Uterus (tissue), 3 donors: ENCODE measurements at regions not wholly inside any gene's neighbourhood (a gene's known extent, or its start where the extent isn't known, plus 50 kb on each side); places are given as distances from the start of the nearest gene placed in this dataset.

Experiments
- DNase-seq, 2 donors: peaks; one replicate each; pipeline ENCODE4 v3.0.0-alpha.2; 2019 to 2020
- H3K27ac ChIP-seq, 2 donors: fragments of 200-600 bp; sonication (generic); 1 replicate in 1 of 2; 2 replicates in 1 of 2; pipeline ENCODE4 v1.5.1; 2016 to 2018
- H3K27me3 ChIP-seq, 2 donors: fragments of 200-600 bp; sonication (generic); one replicate each; pipeline ENCODE4 v1.5.1; 2018 to 2019; ENCODE audit warnings: control low read depth in 1 of 2
- H3K36me3 ChIP-seq, 2 donors: fragments of 200-600 bp; sonication (generic); one replicate each; pipeline ENCODE4 v1.5.1; 2019; ENCODE audit warnings: control low read depth in 1 of 2
- H3K4me1 ChIP-seq, 2 donors: fragments of 200-600 bp; sonication (generic); one replicate each; pipeline ENCODE4 v1.5.1; 2018 to 2019; ENCODE audit warnings: control low read depth in 1 of 2
- H3K4me3 ChIP-seq, 2 donors: fragments of 200-600 bp; sonication (generic); 1 replicate in 1 of 2; 2 replicates in 1 of 2; pipeline ENCODE4 v1.5.1; 2018 to 2019; ENCODE audit warnings: mild to moderate bottlenecking in 1 of 2
- H3K9me3 ChIP-seq, 2 donors: fragments of 200-600 bp; sonication (generic); one replicate each; pipeline ENCODE4 v1.5.1; 2019; ENCODE audit warnings: control low read depth in 1 of 2
- CTCF ChIP-seq, 4 experiments: fragments of 200-600 bp in 2 of 4; fragments of 450-650 bp in 2 of 4; sonication (generic) in 2 of 4; IDR thresholded peaks; one replicate each; pipeline ENCODE4 v1.5.1; 2016 to 2019; ENCODE audit warnings: antibody characterized with exemption in 4 of 4, mild to moderate bottlenecking in 2 of 4, moderate library complexity in 1 of 4
- POLR2A ChIP-seq, 2 donors: fragments of 450-650 bp; IDR thresholded peaks; one replicate each; pipeline ENCODE4 v1.6.1; 2016; ENCODE audit warnings: antibody characterized with exemption in 2 of 2, mild to moderate bottlenecking in 1 of 2, moderate library complexity in 1 of 2
- intact Hi-C: fragments of 100-400 bp; cut with DNase I; formaldehyde crosslinking; loops from one replicate; pipeline ENCODE4 v1.15.1; 2023; ENCODE audit warnings: low total_unique reads
- donor health status: DM: yes; HTN: yes; CAD: no.

- Histone ChIP-seq H3K27ac (no peak overlapping the region), H3K4me1 (no peaks in the 10 kb centered on the region), H3K4me3 (no peak overlapping the region), H3K36me3 (no peaks in the 10 kb centered on the region), H3K27me3 (no peaks in the 10 kb centered on the region), H3K9me3 (no peaks in the 10 kb centered on the region)
- intact Hi-C loops, result no loop called here
- TF ChIP-seq CTCF (IDR thresholded peaks at IDR 0.05) (no peak), POLR2A (IDR thresholded peaks at IDR 0.05) (no peak)
- no peak for DNase-seq
Measured at GRCh38 chr12:28652239-28652638, 462.0 kb downstream of the CCDC91 start.

DNA sequence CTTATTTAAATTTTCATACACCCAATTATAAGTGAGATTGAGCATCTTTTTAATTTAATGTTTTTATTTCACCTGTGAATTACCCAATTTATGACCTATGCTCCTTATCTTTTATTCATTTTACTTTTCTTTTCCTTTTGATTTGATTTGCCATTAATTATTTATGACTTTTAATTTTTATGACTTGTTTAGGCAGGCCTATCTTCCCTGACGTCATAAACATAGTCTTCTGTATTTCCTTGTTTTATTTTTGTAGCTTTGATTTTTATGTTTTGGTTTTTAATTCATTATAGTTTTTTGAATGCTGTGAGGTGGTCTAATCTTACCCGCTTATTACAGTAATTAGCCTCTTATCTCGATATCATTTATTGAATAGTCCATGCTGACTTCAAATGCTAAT, 467.1 kb upstream of the FAR2 start:
- H3K4me3 ChIP-seq, result no peak overlapping the region
- H3K9me3 ChIP-seq, result no peaks in the 10 kb centered on the region
- H3K27ac ChIP-seq, result no peak overlapping the region
- no peak for TF ChIP-seq POLR2A (IDR thresholded peaks at IDR 0.05)
- no peak for TF ChIP-seq CTCF (IDR thresholded peaks at IDR 0.05)
- no peaks in the 10 kb centered on the region for H3K4me1 ChIP-seq
- DNase-seq, result no peak
- no peaks in the 10 kb centered on the region for H3K27me3 ChIP-seq
- intact Hi-C loops, result no loop called here
- H3K36me3 ChIP-seq, result no peaks in the 10 kb centered on the region

GRCh38 chr12:28683366-28683765, 465.7 kb upstream of the FAR2 start:
- no peaks in the 10 kb centered on the region for H3K27me3 ChIP-seq
- no peaks in the 10 kb centered on the region for H3K9me3 ChIP-seq
- H3K4me3 ChIP-seq, result no peak overlapping the region
- no peaks in the 10 kb centered on the region for H3K4me1 ChIP-seq
- H3K27ac ChIP-seq, result no peak overlapping the region
- no peak for DNase-seq
- TF ChIP-seq CTCF (IDR thresholded peaks at IDR 0.05) (no peak), POLR2A (IDR thresholded peaks at IDR 0.05) (no peak)
- intact Hi-C loops, result no loop called here
- H3K36me3 ChIP-seq, result no peaks in the 10 kb centered on the region

- H3K9me3 ChIP-seq, result no peaks in the 10 kb centered on the region
- TF ChIP-seq CTCF (IDR thresholded peaks at IDR 0.05) (no peak), POLR2A (IDR thresholded peaks at IDR 0.05) (no peak)
- intact Hi-C loops, result no loop called here
- H3K36me3 ChIP-seq, result no peaks in the 10 kb centered on the region
- no peak overlapping the region for H3K4me3 ChIP-seq
- H3K4me1 ChIP-seq, result no peaks in the 10 kb centered on the region
- H3K27me3 ChIP-seq, result no peaks in the 10 kb centered on the region
- no peak for DNase-seq
- no peak overlapping the region for H3K27ac ChIP-seq
Measured at GRCh38 chr12:28689398-28690175, 459.5 kb upstream of the FAR2 start.

DNA sequence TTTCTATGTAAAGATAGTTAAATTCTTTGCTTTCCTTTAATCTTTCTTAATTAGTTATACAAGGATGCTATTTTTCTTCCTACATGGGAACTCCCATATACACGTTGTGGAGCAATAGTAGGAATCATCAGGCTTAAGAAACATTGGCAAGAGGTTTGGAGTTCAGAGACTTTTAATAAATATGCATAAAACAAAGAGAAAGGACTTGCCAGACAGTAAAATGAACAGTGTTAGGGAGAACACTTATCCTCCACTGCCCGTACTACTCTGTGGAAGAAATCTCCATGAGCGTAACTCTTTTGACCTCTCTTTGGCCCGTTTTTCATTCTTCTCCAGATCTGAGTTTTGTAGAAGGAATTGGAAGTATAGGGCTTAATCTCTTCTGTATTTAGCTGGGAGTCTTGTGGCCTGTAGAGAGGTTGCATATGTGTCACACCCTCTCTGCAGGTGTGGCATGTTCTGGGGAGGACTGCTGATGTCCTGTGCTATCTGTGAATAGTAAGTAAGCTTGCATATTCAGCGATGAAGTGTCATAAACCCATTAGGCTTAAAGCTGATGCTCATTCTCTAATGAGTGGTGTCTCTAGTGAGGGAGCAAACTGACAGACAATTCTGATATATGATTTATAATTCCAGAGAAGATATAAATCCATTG, 455.4 kb upstream of the FAR2 start:
- H3K4me1 ChIP-seq, result no peaks in the 10 kb centered on the region
- no peak for TF ChIP-seq CTCF (IDR thresholded peaks at IDR 0.05)
- no peak for TF ChIP-seq POLR2A (IDR thresholded peaks at IDR 0.05)
- H3K9me3 ChIP-seq, result no peaks in the 10 kb centered on the region
- intact Hi-C loops, result no loop called here
- H3K4me3 ChIP-seq, result no peak overlapping the region
- no peaks in the 10 kb centered on the region for H3K27me3 ChIP-seq
- no peaks in the 10 kb centered on the region for H3K36me3 ChIP-seq
- DNase-seq, result no peak
- H3K27ac ChIP-seq, result no peak overlapping the region
